ENCODE measurements at regions not wholly inside any gene's neighbourhood (a gene's known extent, or its start where the extent isn't known, plus 50 kb on each side); places are given as distances from the start of the nearest gene placed in this dataset.

DNA sequence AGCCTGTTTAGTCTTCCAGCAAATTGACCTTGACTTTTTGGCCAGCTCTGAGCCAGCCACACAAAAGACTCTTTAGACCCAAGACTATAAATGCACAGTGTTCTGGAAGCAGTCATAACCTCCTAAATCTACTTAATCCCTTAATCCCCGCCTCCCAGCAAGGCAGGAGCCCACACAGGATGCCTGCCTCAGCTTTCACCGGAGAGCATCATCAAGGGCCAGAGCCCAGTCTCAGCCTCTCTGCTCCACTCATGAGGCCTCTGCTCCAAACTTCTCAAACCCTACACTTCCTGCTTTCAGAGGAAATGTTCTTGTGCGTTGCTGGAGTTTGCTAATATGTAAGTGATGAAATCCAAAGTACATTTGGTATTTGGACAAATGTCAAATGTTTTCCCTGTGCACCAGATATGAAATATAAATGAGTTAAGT is 57.9 kb upstream of the FSHB start:
- no peak for TF ChIP-seq POLR2A (IDR thresholded peaks at IDR 0.05; ENCODE audit: low read length)
- TF ChIP-seq GATA1 (IDR thresholded peaks at IDR 0.05; ENCODE audit: low read depth, low read length), result no peak

Data from erythroblast (primary cell).